A549 (cell line): ENCODE measurements at regions not wholly inside any gene's neighbourhood (a gene's known extent, or its start where the extent isn't known, plus 50 kb on each side); places are given as distances from the start of the nearest gene placed in this dataset.

Source experiments
- CTCF ChIP-seq: fragments of >200 bp; sonication (Bioruptor Twin); formaldehyde crosslinking; IDR thresholded peaks from 3 replicates; pipeline ENCODE4 v1.5.1; 2016
- EHMT2 ChIP-seq: fragments of 200-600 bp; sonication (generic); IDR thresholded peaks from 2 replicates; pipeline ENCODE4 v1.6.1; 2016; ENCODE audit warnings: antibody characterized with exemption, low read depth, mild to moderate bottlenecking, moderate library complexity
- EP300 ChIP-seq, 2 experiments: fragments of >200 bp; sonication (Bioruptor Twin); formaldehyde crosslinking; IDR thresholded peaks; 2 replicates in 1 of 2; 3 replicates in 1 of 2; pipeline ENCODE4 v1.6.1; 2016 to 2017
- HDAC2 ChIP-seq: fragments of 200-600 bp; sonication (generic); IDR thresholded peaks from 2 replicates; pipeline ENCODE4 v1.6.1; 2016
- NR3C1 ChIP-seq: fragments of >200 bp; sonication (Bioruptor Twin); formaldehyde crosslinking; IDR thresholded peaks from 3 replicates; pipeline ENCODE4 v1.6.1; 2017
- PBX3 ChIP-seq: IDR thresholded peaks from 2 replicates; pipeline ENCODE4 v1.6.1; 2012
- POLR2A ChIP-seq: IDR thresholded peaks from 2 replicates; pipeline ENCODE4 v1.6.1; 2012; ENCODE audit warnings: mild to moderate bottlenecking, low read length
- RFX5 ChIP-seq: fragments of 450-650 bp; IDR thresholded peaks from 2 replicates; pipeline ENCODE4 v1.7.1; 2014; ENCODE audit warnings: antibody characterized with exemption, mild to moderate bottlenecking, moderate library complexity
- TP53 ChIP-seq: fragments of 250-450 bp; sonication (Bioruptor Pico); IDR thresholded peaks from 2 replicates; pipeline ENCODE4 v1.5.0; 2021; ENCODE audit warnings: mild to moderate bottlenecking, moderate library complexity
- USF2 ChIP-seq: fragments of 450-650 bp; IDR thresholded peaks from 2 replicates; pipeline ENCODE4 v1.6.1; 2014; ENCODE audit warnings: antibody characterized with exemption

GRCh38 chr2:20145497-20146193, 79.3 kb downstream of the SDC1 start:
- no peak for TF ChIP-seq CTCF
- no peak for TF ChIP-seq POLR2A
- no peak for TF ChIP-seq PBX3
- no peak for TF ChIP-seq HDAC2
- no peak for TF ChIP-seq USF2
- TF ChIP-seq RFX5, result no peak
- TF ChIP-seq TP53, result no peak
- no peak for TF ChIP-seq EP300 (IDR thresholded peaks at IDR 0.05)
- TF ChIP-seq NR3C1, result no peak
- TF ChIP-seq EHMT2, result no peak
